Upper lobe of right lung (tissue), 1 donor: ENCODE measurements at regions not wholly inside any gene's neighbourhood (a gene's known extent, or its start where the extent isn't known, plus 50 kb on each side); places are given as distances from the start of the nearest gene placed in this dataset.

ENCODE experiments used
- ATAC-seq: fragments of 200-7000 bp; cut with Tn5 transposase; one replicate; pipeline ENCODE4 v1.9.1; 2020; ENCODE audit warnings: mild to moderate bottlenecking, moderate library complexity
- DNase-seq: peaks from one replicate; pipeline ENCODE4 v3.0.0-alpha.2; 2020
- H3K27ac ChIP-seq: fragments of 200-600 bp; one replicate; pipeline ENCODE4 v1.8.0; 2022
- H3K27me3 ChIP-seq: fragments of 200-600 bp; one replicate; pipeline ENCODE4 v1.8.0; 2022; ENCODE audit warnings: mild to moderate bottlenecking
- H3K36me3 ChIP-seq: fragments of 200-600 bp; one replicate; pipeline ENCODE4 v1.8.0; 2022
- H3K4me1 ChIP-seq: fragments of 200-600 bp; one replicate; pipeline ENCODE4 v1.8.0; 2022
- H3K4me3 ChIP-seq: fragments of 200-600 bp; one replicate; pipeline ENCODE4 v1.8.0; 2022; ENCODE audit warnings: mild to moderate bottlenecking
- H3K9me3 ChIP-seq: fragments of 200-600 bp; one replicate; pipeline ENCODE4 v1.8.0; 2022
- CTCF ChIP-seq: fragments of 200-600 bp; IDR thresholded peaks from one replicate; pipeline ENCODE4 v1.8.0; 2022; ENCODE audit warnings: antibody characterized with exemption
- intact Hi-C: fragments of 100-400 bp; cut with DNase I; formaldehyde crosslinking; loops from one replicate; pipeline ENCODE4 v1.11.0; 2022
- donor health status: DM: no; HTN: yes; CAD: no; lungs with severe emphysema.

GRCh38 chr6:7053125-7053774, 54.5 kb upstream of the RREB1 start:
- Histone ChIP-seq H3K4me3 (no peak overlapping the region), H3K36me3 (no peaks in the 10 kb centered on the region), H3K9me3 (no peaks in the 10 kb centered on the region), H3K4me1 (peaks cover 17% of the 10 kb centered on the region), H3K27me3 (no peaks in the 10 kb centered on the region), H3K27ac (peak overlapping the region; percentile 90)
- no peak for TF ChIP-seq CTCF
- no peak for DNase-seq
- intact Hi-C loops = no loop called here
- no peak for ATAC-seq
